ENCODE measurements at regions not wholly inside any gene's neighbourhood (a gene's known extent, or its start where the extent isn't known, plus 50 kb on each side); places are given as distances from the start of the nearest gene placed in this dataset.

DNA sequence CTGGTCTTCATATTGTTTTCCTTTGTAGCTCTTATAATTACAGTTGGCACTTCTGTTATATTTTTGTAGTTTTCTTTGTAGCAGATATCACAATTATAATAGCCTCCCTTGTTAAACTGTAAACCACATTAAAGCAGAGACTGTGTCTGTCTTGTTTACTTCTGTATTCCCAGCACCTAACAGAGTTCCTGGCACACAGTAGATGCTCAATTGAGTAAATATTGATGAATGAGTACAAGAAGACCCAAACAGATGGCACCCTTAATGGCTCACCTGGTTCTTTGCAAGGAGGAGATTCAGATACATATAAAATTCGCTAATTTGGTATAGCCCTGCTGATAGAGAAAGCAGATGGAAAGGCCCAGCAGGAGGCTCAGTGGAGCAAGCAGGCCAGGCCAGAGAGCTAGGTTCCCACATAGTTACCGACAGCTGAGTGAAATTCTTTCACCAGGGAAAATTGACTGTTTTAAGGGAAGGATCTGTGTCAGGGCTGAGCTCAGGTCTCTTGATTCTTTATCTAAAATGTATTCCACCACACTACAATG, 120.1 kb downstream of the NUP35 start:
- no peaks in the 10 kb centered on the region for H3K9me2 ChIP-seq (ENCODE audit: insufficient read depth, low read length)
- no peaks in the 10 kb centered on the region for H4K20me1 ChIP-seq (ENCODE audit: insufficient read depth)
- H3K4me3 ChIP-seq (ENCODE audit: low read length), result no peak overlapping the region
- no peaks in the 10 kb centered on the region for H3K79me2 ChIP-seq (replicated peaks; ENCODE audit: insufficient read depth, low read length)
- no peak overlapping the region for H2AFZ ChIP-seq (ENCODE audit: low read depth, low read length)
- H3K27me3 ChIP-seq (ENCODE audit: insufficient read depth, low read depth, low read length), result no peaks in the 10 kb centered on the region
- no peak overlapping the region for H3K4me2 ChIP-seq (ENCODE audit: low read length)
- TF ChIP-seq REST (IDR thresholded peaks at IDR 0.05; ENCODE audit: borderline replicate concordance), result no peak
- TF ChIP-seq SMC3 (conservative IDR thresholded peaks at IDR 0.05; ENCODE audit: poor library complexity), result no peak
- TF ChIP-seq POLR2AphosphoS5 (IDR thresholded peaks at IDR 0.05), result no peak
- TF ChIP-seq RAD21 (conservative IDR thresholded peaks at IDR 0.05), result no peak
- TF ChIP-seq, protein P1, sequence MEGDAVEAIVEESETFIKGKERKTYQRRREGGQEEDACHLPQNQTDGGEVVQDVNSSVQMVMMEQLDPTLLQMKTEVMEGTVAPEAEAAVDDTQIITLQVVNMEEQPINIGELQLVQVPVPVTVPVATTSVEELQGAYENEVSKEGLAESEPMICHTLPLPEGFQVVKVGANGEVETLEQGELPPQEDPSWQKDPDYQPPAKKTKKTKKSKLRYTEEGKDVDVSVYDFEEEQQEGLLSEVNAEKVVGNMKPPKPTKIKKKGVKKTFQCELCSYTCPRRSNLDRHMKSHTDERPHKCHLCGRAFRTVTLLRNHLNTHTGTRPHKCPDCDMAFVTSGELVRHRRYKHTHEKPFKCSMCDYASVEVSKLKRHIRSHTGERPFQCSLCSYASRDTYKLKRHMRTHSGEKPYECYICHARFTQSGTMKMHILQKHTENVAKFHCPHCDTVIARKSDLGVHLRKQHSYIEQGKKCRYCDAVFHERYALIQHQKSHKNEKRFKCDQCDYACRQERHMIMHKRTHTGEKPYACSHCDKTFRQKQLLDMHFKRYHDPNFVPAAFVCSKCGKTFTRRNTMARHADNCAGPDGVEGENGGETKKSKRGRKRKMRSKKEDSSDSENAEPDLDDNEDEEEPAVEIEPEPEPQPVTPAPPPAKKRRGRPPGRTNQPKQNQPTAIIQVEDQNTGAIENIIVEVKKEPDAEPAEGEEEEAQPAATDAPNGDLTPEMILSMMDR (IDR thresholded peaks at IDR 0.05; ENCODE audit: poor library complexity, severe bottlenecking), result no peak
- TF ChIP-seq EZH2 (IDR thresholded peaks at IDR 0.05; ENCODE audit: borderline replicate concordance, insufficient read depth, low read length, poor library complexity, severe bottlenecking), result no peak
- TF ChIP-seq MXI1 (conservative IDR thresholded peaks at IDR 0.05; ENCODE audit: poor library complexity, severe bottlenecking), result no peak
- no peak for TF ChIP-seq TAF1 (IDR thresholded peaks at IDR 0.05; ENCODE audit: low read depth)
- no peak for TF ChIP-seq EP300 (conservative IDR thresholded peaks at IDR 0.05; ENCODE audit: poor library complexity, severe bottlenecking)
- H3F3A ChIP-seq (ENCODE audit: insufficient read depth, low read length, poor library complexity, severe bottlenecking), result no peaks in the 10 kb centered on the region
- H3K9me3 ChIP-seq (ENCODE audit: low read length), result no peaks in the 10 kb centered on the region
- H3K27ac ChIP-seq (ENCODE audit: low read length), result no peak overlapping the region
- no peak overlapping the region for H3K9ac ChIP-seq (ENCODE audit: low read length)
- no peaks in the 10 kb centered on the region for H3K36me3 ChIP-seq (ENCODE audit: insufficient read depth, low read length)

- Histone ChIP-seq H2AFZ (ENCODE audit: low read depth, low read length) (no peak overlapping the region), H3K9ac (ENCODE audit: low read length) (no peak overlapping the region), H3K79me2 (replicated peaks; ENCODE audit: insufficient read depth, low read length) (no peaks in the 10 kb centered on the region), H3K4me2 (ENCODE audit: low read length) (no peak overlapping the region), H3K9me3 (ENCODE audit: low read length) (no peaks in the 10 kb centered on the region), H3K27me3 (ENCODE audit: insufficient read depth, low read depth, low read length) (no peaks in the 10 kb centered on the region), H3F3A (ENCODE audit: insufficient read depth, low read length, poor library complexity, severe bottlenecking) (no peaks in the 10 kb centered on the region), H3K27ac (ENCODE audit: low read length) (no peak overlapping the region), H3K36me3 (ENCODE audit: insufficient read depth, low read length) (no peaks in the 10 kb centered on the region), H4K20me1 (ENCODE audit: insufficient read depth) (no peaks in the 10 kb centered on the region), H3K4me3 (ENCODE audit: low read length) (no peak overlapping the region), H3K9me2 (ENCODE audit: insufficient read depth, low read length) (no peaks in the 10 kb centered on the region)
- TF ChIP-seq MXI1 (conservative IDR thresholded peaks at IDR 0.05; ENCODE audit: poor library complexity, severe bottlenecking) (no peak), SMC3 (conservative IDR thresholded peaks at IDR 0.05; ENCODE audit: poor library complexity) (peak; percentile 87), RAD21 (conservative IDR thresholded peaks at IDR 0.05) (peak; percentile 88)
- TF ChIP-seq, protein P1 (IDR thresholded peaks at IDR 0.05; ENCODE audit: poor library complexity, severe bottlenecking), result peak; percentile 81
Observed at GRCh38 chr2:183248866-183249567, 124.8 kb downstream of the NUP35 start.
